B cell (primary cell): ENCODE measurements at regions not wholly inside any gene's neighbourhood (a gene's known extent, or its start where the extent isn't known, plus 50 kb on each side); places are given as distances from the start of the nearest gene placed in this dataset.

Source experiments
- ATAC-seq: fragments of 200-7000 bp; cut with Tn5 transposase; one replicate; pipeline ENCODE4 v1.10.0; 2021; ENCODE audit warnings: low read depth, mild to moderate bottlenecking, moderate number of reproducible peaks, moderate library complexity
- CTCF ChIA-PET: fragments of 350-600 bp; sonication (Branson Sonifier 250); formaldehyde crosslinking; loops from one replicate; lab custom pipeline; 2021; ENCODE audit warnings: antibody characterized with exemption, inconsistent platforms; lab: Charles Lee
- POLR2A ChIA-PET: fragments of 350-600 bp; sonication (Branson Sonifier 250); formaldehyde crosslinking; loops from one replicate; lab custom pipeline; 2021; ENCODE audit warnings: antibody characterized with exemption; lab: Charles Lee
- DNase-seq: peaks from one replicate; pipeline ENCODE4 v3.0.0; 2013
- H2AFZ ChIP-seq: 2 replicates; pipeline ENCODE4 v1.6.1; 2012; ENCODE audit warnings: mild to moderate bottlenecking, low read depth, low read length; ENCODE audit not compliant: insufficient read depth, poor library complexity, severe bottlenecking
- H3K27ac ChIP-seq, 2 donors: 1 replicate in 1 of 2; 2 replicates in 1 of 2; pipeline ENCODE4 v1.5.1; 2012 to 2013; ENCODE audit warnings: low read length in 2 of 2, mild to moderate bottlenecking in 2 of 2, moderate library complexity in 1 of 2
- H3K27me3 ChIP-seq, 4 experiments: fragments of 200-600 bp in 1 of 4; sonication (generic) in 1 of 4; replicated peaks in 1 of 4; 1 replicate in 2 of 4; 2 replicates in 2 of 4; pipeline versions ENCODE4 v1.6.1 to v1.7.0; 2013 to 2016; ENCODE audit warnings: low read length in 3 of 4, mild to moderate bottlenecking in 2 of 4, mixed read lengths in 1 of 4, moderate library complexity in 1 of 4; ENCODE audit not compliant: insufficient read depth in 4 of 4, control insufficient read depth in 3 of 4; ENCODE audit errors: control extremely low read depth in 1 of 4
- H3K36me3 ChIP-seq, 2 experiments: replicated peaks in 1 of 2; 1 replicate in 1 of 2; 2 replicates in 1 of 2; pipeline versions ENCODE4 v1.6.1 to v1.7.1; 2013; ENCODE audit warnings: low read length in 1 of 2; ENCODE audit not compliant: insufficient read depth in 2 of 2, control insufficient read depth in 1 of 2; ENCODE audit errors: control extremely low read depth in 1 of 2, extremely low read depth in 1 of 2
- H3K4me1 ChIP-seq, 2 donors: fragments of 200-600 bp in 1 of 2; sonication (generic) in 1 of 2; 1 replicate in 1 of 2; 2 replicates in 1 of 2; pipeline versions ENCODE4 v1.5.1 to v1.6.1; 2013 to 2017; ENCODE audit warnings: low read length in 2 of 2; ENCODE audit not compliant: control insufficient read depth in 2 of 2, insufficient read depth in 2 of 2
- H3K4me2 ChIP-seq: replicated peaks from 2 replicates; pipeline ENCODE3; 2012; ENCODE audit warnings: mild to moderate bottlenecking, low read depth, low read length; ENCODE audit not compliant: poor library complexity, severe bottlenecking
- H3K4me3 ChIP-seq, 5 experiments: fragments of 200-600 bp in 1 of 5; sonication (generic) in 1 of 5; 1 replicate in 3 of 5; 2 replicates in 2 of 5; pipeline versions ENCODE4 v1.5.1 to v1.7.0; 2011 to 2016; ENCODE audit warnings: low read length in 4 of 5, mild to moderate bottlenecking in 4 of 5, low read depth in 2 of 5, control low read depth in 1 of 5, moderate library complexity in 1 of 5; ENCODE audit not compliant: insufficient read depth in 1 of 5; ENCODE audit errors: control extremely low read depth in 1 of 5, extremely low read depth in 1 of 5
- H3K79me2 ChIP-seq: fragments of 200-600 bp; sonication (generic); one replicate; pipeline ENCODE4 v1.6.0; 2016; ENCODE audit warnings: low read length; ENCODE audit not compliant: control insufficient read depth, insufficient read depth
- H3K9ac ChIP-seq: fragments of 200-600 bp; sonication (generic); 2 replicates; pipeline ENCODE4 v1.6.1; 2017; ENCODE audit warnings: mild to moderate bottlenecking, low read length, moderate library complexity
- H3K9me3 ChIP-seq, 3 donors: one replicate each; pipeline versions ENCODE4 v1.6.1 to v1.7.1; 2013; ENCODE audit warnings: low read length in 2 of 3; ENCODE audit not compliant: control insufficient read depth in 2 of 3, insufficient read depth in 1 of 3; ENCODE audit errors: control extremely low read depth in 1 of 3
- H4K20me1 ChIP-seq: 2 replicates; pipeline ENCODE4 v1.6.0; 2012; ENCODE audit warnings: mild to moderate bottlenecking, low read length; ENCODE audit not compliant: insufficient read depth, control insufficient read depth, poor library complexity, severe bottlenecking
- H3K27ac Mint-ChIP-seq: one replicate; pipeline ENCODE4 v1.8.0; 2021; ENCODE audit warnings: mixed read lengths
- H3K27me3 Mint-ChIP-seq: one replicate; pipeline ENCODE4 v1.8.0; 2021; ENCODE audit warnings: mixed read lengths
- H3K4me1 Mint-ChIP-seq: one replicate; pipeline ENCODE4 v1.8.0; 2021; ENCODE audit warnings: mixed read lengths
- H3K4me3 Mint-ChIP-seq: one replicate; pipeline ENCODE4 v1.8.0; 2021; ENCODE audit warnings: mixed read lengths
- H3K9me3 Mint-ChIP-seq: one replicate; pipeline ENCODE4 v1.8.0; 2022; ENCODE audit warnings: mixed read lengths; ENCODE audit not compliant: insufficient read depth
- EZH2 ChIP-seq: IDR thresholded peaks from 2 replicates; pipeline ENCODE4 v1.6.1; 2012; ENCODE audit warnings: borderline replicate concordance, low read depth, mild to moderate bottlenecking, moderate library complexity, low read length; ENCODE audit not compliant: insufficient read depth, poor library complexity, severe bottlenecking
- WGBS: methylation state at CpG from one replicate; pipeline ENCODE4 v1.1.5; 2013; ENCODE audit warnings: missing lambda C conversion rate; ENCODE audit not compliant: insufficient coverage; 5-methylcytosine and 5-hydroxymethylcytosine counted together
- intact Hi-C: fragments of 100-400 bp; cut with micrococcal nuclease; formaldehyde crosslinking; loops from one replicate; pipeline ENCODE4 v1.10.0; 2022
- TF ChIP-seq, protein P1 (sequence below): fragments of 200-600 bp; IDR thresholded peaks from one replicate; pipeline ENCODE4 v1.8.0; 2022; ENCODE audit warnings: antibody characterized with exemption, mild to moderate bottlenecking

DNA sequence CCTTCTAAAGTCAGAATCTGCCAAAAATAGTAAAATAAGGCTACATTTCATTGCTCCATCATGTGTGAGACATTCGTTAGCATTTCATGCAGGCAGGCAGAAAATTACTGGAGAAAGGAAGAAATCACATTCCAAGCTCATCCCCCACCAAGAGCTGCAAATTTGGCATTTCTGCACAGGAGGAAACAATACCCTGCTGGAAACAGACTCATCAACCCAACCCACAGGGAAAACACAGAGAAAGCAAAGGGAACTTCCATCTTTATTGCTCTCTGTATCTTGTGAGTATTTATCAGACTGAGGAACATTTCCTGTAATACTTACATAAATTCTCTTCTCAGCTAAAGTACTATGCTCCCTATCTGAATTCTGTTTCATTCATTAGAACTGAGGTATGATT, 95.7 kb downstream of the KCTD12 start:
- Histone ChIP-seq H3K79me2 (no peaks in the 10 kb centered on the region), H3K9me3 (no peaks in the 10 kb centered on the region), H3K27me3 (no peaks in the 10 kb centered on the region), H3K9ac (no peak overlapping the region), H3K27ac (no peak overlapping the region), H3K4me3 (no peak overlapping the region), H4K20me1 (no peaks in the 10 kb centered on the region), H3K36me3 (no peaks in the 10 kb centered on the region), H3K4me1 (no peaks in the 10 kb centered on the region), H3K4me2 (no peak overlapping the region), H2AFZ (no peak overlapping the region)
- Mint-ChIP-seq H3K27me3 (no peaks in the 10 kb centered on the region), H3K4me1 (no peaks in the 10 kb centered on the region), H3K9me3 (peaks cover 4% of the 10 kb centered on the region), H3K27ac (no peak overlapping the region), H3K4me3 (no peak overlapping the region)
- CTCF ChIA-PET, result no interaction called here
- TF ChIP-seq EZH2, result no peak
- TF ChIP-seq, protein P1, sequence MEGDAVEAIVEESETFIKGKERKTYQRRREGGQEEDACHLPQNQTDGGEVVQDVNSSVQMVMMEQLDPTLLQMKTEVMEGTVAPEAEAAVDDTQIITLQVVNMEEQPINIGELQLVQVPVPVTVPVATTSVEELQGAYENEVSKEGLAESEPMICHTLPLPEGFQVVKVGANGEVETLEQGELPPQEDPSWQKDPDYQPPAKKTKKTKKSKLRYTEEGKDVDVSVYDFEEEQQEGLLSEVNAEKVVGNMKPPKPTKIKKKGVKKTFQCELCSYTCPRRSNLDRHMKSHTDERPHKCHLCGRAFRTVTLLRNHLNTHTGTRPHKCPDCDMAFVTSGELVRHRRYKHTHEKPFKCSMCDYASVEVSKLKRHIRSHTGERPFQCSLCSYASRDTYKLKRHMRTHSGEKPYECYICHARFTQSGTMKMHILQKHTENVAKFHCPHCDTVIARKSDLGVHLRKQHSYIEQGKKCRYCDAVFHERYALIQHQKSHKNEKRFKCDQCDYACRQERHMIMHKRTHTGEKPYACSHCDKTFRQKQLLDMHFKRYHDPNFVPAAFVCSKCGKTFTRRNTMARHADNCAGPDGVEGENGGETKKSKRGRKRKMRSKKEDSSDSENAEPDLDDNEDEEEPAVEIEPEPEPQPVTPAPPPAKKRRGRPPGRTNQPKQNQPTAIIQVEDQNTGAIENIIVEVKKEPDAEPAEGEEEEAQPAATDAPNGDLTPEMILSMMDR, result no peak
- no peak for ATAC-seq
- intact Hi-C loops, result no loop called here
- 83% methylated on average over 1 of the region's 1 CpG for WGBS
- POLR2A ChIA-PET, result no interaction called here
- DNase-seq, result no peak

DNA sequence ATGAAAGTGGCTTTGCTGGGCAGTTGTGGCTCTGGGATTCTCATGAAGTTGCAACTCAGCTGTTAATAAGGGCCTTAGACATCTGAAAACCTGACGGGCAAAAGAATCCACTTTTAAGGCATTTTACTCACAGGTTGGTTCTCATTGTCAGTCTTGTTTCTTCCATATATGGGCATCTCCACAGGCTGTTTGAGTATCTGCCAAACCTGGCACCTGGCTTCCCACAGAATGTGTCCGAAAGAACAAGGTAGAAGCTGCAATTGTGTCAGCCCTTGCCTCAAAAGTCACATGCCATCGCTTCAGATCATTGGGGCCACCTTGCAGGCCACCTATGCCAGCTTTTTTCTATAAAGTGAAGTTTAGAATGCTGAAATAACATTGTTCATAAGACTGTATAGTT, 102.4 kb downstream of the KCTD12 start:
- TF ChIP-seq, protein P1, result no peak
- no peak for TF ChIP-seq EZH2
- Mint-ChIP-seq H3K27me3 (no peaks in the 10 kb centered on the region), H3K4me1 (no peaks in the 10 kb centered on the region), H3K9me3 (peaks cover 4% of the 10 kb centered on the region), H3K27ac (no peak overlapping the region), H3K4me3 (no peak overlapping the region)
- no peak overlapping the region for H2AFZ ChIP-seq
- no peaks in the 10 kb centered on the region for H3K79me2 ChIP-seq
- no peak overlapping the region for H3K4me3 ChIP-seq
- H3K27me3 ChIP-seq, result no peaks in the 10 kb centered on the region
- H3K4me1 ChIP-seq, result no peaks in the 10 kb centered on the region
- CTCF ChIA-PET, result no interaction called here
- H4K20me1 ChIP-seq, result no peaks in the 10 kb centered on the region
- WGBS, result 100% methylated on average over 3 of the region's 3 CpGs
- POLR2A ChIA-PET, result no interaction called here
- intact Hi-C loops, result no loop called here
- no peak for DNase-seq
- no peak for ATAC-seq
- no peak overlapping the region for H3K4me2 ChIP-seq
- no peak overlapping the region for H3K9ac ChIP-seq
- H3K9me3 ChIP-seq, result no peaks in the 10 kb centered on the region
- H3K36me3 ChIP-seq, result no peaks in the 10 kb centered on the region
- H3K27ac ChIP-seq, result no peak overlapping the region
